Fibroblast of skin of back (primary cell): ENCODE measurements at regions not wholly inside any gene's neighbourhood (a gene's known extent, or its start where the extent isn't known, plus 50 kb on each side); places are given as distances from the start of the nearest gene placed in this dataset.

Source experiments
- DNase-seq: peaks from one replicate; pipeline ENCODE4 v3.0.0-alpha.2; 2013

DNA sequence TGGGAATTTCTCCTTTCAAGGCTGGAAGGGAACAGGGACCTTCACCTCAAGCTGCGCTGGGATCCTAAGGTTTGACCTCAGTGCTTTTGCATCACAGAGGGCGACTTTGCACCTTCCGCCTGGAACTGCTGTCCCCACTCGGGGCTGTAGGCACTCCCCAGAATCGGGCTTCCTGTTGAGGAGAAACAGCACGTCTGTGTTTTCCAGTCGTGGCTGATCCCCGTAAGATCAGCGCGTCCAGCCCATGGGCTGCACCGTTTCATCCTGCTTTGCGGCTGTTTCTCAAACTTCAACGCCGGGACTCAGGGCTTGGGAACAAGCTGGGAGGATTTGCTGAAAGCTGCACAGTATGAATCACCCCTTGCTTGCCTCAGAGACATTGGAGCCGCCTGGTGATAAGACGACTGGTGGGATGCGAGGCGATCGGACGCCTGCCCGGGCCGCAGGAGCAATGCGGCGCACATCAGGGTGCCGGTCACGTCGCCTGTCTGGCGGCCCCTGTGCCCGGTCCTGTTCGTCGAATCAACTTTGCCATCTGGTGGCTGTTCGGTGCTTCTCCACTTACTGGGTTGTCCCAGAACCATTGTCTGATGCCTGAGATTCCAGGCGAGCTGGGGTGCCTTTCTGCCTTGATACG, 53.6 kb upstream of the FRMD1 start:
- peak; percentile 74 for DNase-seq

DNA sequence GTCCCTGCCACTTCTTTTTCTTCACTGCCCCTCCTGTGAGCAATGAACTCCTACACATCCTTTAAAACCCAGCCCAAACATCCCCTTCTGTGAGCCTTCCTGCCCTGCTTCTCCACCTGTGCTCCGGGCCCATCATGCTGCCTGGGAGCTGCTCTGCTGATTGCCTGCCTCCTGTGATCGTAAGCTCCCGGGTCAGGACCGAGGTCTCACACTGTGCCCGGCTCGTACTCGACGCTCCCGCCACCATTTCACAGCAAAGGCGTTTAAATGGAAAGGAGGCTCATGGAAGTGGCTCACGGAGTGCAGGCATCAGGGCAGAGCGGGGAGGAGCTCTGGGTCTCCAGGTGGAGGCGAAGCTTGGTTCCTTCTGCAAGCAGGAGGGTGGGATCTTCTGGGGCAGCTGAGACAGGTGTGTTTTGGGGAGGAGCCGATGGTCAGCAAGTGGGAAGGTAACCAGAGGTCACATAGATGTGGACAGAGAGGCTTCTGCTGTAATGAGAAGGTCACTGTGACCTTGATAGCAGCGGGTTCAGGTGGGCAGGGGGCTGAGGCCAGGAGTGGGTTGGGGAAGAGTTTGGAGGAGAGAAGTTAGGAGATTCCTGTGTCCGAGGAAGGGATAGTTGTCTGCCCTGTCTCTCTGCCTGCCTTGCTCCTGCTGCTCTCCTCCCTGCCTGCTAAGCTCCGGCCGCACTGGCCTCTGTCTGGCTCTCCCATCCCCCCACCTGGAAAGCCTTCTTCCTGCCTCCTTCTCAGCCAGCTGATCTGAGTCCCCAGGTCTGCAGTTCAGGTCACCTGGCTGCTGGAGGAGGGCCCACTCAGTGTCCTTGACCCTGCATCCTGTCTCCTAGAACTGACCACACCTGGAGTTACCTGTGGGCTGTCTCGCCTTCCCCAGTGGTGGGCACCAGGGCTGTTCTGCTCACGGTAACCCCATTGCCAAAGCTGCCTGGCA, 52.7 kb upstream of the FRMD1 start:
- DNase-seq: no peak

DNA sequence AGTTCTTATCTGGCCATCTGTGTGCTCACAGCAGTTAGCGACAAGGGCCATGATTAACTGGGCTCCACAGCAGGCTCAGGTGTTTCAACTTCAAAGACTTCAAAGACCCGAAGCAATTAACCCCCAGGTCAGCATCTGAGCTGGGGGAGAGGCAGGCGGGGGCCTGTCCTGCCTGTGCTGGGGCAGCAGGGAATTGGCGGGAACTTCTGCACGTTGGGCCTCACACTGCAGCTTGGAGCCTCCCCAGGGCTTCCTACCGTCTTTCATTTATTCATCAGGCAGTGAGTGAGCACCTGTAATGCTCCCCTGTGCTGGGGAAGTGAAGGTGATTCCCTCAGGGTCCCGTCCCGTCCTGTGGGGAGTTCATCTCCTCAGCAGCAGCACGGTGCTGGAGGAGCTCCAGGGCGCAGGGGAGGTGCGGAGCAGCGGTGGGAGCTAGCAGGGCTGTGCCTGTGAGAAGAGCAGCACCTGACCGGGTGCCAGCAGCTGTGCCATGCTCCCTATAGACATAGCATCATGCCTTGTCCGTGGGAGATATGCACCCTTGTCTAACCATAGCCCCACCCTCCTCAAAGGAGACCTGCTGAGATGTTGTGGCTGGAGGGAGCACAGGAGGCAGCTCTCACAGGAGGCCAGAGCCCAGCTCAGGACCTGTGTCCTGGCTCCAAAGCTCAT, 51.8 kb upstream of the FRMD1 start:
- no peak for DNase-seq

DNA sequence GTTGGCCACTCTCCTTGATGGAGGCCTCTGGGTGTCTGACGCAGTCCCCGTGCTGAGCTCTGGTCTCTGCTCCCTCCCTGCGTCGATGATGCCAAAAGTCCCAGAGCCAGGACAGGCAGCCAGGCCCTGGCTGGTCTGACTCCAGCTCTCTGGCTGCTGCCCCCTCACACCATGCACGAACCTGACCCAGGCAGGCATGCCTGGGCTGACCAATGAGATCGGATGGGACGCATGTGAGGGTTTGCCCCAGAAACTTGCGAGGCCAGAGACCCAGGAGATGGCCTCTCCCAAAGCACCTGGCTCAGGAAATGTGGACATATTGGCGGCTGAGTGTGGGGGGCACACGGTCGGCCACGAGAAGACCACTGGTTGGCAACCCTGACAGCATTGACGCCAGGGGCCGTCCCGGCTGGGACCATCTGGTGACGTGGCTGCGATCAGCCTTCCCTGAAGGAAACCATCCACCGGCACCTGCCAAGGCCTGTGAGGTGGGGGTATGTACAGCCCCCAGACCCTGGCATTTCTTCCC, 51.2 kb upstream of the FRMD1 start:
- no peak for DNase-seq

DNA sequence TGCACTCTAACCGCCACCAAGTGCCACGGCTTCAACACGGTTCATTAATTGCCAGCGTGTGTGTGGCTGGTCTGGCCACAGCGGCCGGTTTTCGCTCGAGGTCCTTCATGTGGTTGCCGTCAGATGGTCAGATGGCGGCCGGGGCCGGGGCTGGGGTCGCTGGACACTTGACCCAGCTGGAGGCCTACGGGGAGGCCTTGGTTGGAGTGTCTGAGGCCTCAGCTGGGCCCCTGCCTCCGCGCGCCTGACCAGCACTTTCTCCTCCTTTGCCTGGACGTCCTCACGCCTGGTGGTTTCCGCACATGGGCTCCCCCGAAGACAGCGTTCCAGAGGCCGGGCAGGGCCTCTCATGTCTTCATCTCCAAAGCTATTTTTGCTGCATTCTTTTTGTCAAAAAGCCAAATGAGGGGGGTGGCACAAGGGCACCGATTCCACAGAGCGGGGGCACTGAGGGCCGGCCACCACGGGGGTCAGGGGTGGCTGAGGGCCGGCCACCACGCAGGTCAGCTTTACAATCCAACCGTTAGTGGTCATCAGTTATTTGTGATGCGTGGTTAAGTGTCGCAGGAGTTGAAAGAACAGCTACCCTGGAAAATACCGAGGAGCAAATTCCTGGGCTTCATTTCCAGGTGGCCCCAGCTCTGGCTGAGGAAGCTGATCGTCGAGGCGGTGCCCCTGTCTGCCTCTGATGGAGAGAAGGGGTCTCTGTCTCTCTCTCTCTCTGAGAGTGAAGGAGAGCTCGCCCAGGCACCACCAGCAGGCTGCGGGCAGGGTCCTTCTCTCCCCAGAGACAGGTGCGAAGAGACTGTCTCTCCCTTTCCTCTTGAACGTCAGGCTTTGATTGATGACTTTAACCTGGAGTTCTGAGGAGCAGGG, 50.5 kb upstream of the FRMD1 start:
- DNase-seq: no peak

DNA sequence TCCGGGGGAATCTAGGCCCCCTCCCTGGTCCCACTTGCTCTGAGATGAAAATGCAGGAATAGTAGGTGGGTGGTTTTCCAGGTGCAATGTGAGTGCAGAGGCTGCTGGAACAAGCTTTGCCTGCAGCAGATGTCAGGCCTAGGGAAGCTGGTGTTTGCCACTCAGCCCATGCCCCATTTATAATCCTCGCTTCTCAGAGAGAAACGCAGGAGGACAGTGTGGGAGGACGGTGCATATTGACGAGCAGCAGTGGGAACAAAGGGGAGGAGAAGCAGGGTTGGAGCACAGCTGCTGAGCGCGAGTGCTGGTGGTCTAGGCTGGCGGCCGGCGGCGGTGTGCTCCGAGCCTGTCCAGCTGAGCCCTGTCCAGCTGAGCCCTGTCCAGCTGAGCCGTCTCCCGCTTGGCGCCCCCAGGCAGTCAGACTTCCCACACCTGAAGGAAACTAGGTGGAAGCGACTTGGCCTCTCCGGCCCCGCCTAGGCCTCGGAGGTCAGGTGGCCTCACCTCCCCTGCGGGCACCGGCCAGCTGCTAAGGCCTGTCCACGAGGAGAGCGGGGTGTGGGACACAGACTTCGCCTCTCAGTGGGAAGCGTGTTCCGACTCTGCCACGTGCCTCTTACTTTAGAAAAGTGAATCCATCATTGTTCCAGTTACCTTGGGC, 49.7 kb upstream of the FRMD1 start:
- DNase-seq: no peak
